ENCODE measurements at regions not wholly inside any gene's neighbourhood (a gene's known extent, or its start where the extent isn't known, plus 50 kb on each side); places are given as distances from the start of the nearest gene placed in this dataset.
"Not testable (repeated sequence)": the region's sequence is repeated elsewhere in the genome, so short reads cannot be mapped to it uniquely, and the experiment has no call there.

DNA sequence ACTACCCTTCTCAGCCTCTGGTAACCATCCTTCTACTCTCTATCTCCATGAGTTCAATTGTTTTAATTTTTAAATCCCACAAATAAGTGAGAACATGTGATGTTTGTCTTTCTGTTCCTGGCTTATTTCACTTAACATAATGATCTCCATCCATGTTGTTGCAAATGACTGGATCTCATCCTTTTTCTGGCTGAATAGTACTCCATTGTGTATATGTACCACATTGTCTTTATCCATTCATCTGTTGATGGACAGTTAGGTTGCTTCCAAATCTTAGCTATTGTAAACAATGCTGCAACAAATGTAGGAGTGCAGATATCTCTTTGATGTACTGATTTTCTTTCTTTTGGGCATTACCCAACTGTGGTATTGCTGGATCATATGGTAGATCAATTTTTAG lies 103.0 kb downstream of the CARTPT start:
- not testable (repeated sequence) for DNase-seq

DNA sequence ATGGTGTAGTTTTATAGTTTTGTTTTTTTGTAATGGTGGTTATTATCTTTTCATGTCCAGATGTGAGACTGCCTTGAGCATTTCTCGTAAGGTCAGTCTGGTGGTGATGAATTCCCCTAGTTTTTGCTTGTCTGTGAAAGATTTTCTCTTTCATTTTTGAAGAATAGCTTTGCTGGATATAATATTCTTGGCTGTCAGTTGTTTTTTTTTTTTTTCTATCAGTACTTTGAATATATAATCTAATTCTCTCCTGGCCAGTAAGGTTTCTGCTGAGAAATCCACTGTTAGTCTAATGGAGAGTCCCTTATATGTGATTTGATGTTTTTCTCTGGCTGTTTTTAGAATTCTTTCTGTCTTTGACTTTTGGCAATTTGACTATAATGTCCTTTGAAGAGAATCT lies 106.9 kb downstream of the CARTPT start:
- no peak for DNase-seq

DNA sequence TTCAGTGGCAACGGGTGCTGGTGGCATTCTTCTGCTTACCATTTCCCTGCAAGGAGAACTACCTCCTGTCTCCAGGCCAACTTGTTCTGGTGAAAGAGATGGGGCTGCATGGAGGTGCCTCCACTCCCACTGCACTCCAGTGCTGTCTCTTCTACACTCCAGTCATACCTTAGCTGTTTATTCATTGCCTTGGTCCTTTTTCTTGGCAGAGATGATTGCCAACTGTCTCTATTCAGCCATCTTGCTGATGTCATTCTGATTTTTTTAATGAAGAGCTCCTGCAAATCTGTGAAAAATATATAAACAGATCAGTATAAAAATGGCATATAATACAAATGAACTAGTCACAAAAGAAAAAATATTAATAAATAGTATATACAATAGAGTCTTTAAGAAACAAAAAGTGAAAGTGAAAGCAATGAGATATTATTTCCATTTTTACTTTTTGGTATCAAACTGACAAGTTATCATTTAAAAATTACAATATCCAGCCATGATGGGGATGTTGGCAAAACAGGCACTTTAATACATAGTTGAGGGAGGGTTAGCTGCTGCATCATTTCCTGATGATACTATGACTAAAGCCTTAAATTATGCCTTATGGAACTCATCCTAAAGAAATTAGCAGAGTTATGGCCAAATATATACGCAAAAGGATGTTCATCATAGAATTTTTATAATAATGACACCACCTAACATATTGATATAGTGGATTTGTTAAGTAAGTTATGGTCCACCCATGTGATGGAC lies 109.4 kb downstream of the CARTPT start:
- no peak for DNase-seq

DNA sequence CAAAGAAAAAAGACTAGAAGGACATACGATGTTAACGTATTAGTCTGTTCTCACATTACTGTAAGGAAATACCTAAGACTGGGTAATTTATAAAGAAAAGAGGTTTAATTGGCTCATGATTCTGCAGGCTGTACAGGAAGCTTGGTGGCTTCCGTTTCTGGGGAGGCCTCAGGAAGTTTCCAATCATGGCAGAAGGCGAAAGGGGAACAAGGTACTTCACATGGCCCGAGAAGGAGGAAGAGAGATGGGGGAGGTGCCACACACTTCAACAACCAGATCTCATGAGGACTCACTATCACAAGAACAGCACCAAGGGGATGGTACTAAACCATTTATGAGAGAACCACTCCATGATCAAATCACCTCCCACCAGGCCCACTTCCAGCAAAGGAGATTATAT lies 110.1 kb downstream of the CARTPT start:
- DNase-seq: no peak

DNA sequence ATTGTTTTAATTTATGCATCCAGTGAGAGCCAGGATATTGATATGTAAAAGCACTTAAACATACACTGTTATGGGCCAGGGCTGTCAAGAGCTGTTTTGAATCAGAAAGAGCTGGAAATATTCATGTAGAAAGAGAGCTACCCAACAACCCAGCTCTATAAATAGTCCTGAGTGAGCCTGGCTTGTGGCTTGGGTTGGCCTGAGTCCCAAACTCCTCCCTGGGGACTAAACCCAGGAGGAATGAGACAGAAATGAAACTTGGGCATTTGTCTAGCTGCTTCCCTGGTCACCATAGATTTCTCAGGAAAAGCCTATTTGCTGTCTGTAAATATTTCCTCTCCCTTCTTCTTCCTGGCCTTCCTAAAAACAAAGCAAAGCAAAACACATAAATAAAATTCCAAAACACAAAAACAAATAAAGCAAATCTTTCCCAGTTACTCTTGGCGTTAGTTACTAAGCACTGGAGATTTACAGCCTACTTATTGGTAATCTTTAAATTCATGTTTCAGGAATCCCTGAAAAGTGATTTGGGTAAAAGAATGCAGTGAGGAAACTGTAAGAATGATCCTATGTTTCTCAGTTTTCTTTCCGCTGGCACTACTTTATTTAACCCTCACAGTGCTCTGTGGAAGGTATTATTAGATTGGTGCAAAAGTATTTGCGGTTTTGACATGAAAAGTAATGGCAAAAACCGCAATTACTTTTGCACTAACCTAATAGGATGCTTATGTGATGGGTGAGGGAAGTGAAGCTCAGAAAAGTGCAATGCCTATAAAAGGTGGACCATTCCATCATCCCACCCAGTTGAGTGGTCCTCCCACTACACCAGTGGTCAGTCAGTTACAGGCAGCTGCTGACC lies 111.8 kb downstream of the CARTPT start:
- peak; percentile 76 for DNase-seq

DNA sequence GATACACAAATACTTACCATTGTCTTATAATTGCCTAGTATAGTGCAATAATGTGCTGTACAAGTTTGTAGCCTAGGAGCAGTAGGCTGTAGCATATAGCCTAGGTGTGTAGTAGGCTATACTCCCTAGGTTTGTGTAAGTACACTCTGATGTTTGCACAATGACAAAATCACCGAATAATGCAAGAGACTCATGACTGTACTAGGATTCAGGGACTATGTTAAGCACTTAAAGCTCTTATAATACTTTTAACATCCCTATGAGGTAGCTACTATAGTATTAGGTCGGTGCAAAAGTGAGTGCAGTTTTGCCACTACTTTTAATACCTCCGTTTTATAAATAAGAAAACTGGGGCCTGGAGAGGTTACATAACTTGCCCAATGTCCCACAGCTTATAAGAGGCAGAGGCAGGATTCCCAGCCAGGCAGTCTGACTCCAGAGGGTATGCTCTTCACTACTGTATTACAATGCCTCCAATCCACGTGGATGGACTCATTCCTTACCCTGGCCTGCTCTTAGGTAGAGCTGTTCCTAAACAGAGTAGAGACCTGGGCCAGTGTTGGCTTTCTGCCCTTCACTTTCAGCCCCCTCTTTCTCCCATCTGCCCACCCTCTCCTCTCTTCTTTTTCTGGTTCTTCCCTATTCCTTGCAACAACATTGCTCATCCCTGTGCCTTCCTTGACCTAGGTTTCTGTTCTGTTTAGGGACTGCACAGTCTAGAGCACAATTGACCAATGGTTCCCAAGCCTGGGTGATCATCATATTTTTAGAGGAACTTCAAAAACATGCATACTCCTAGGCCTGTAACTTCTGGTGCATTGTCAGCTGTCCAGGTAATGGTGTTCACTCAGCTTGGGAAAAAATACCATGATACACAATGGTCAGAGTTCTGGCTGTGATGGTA lies 114.0 kb downstream of the CARTPT start:
- no peak for DNase-seq

GRCh38 chr5:71834601-71835000 lies 115.5 kb downstream of the CARTPT start:
- DNase-seq: no peak

GRCh38 chr5:71836084-71836483 lies 117.0 kb downstream of the CARTPT start:
- no peak for DNase-seq

- DNase-seq: no peak
Observed at GRCh38 chr5:71836559-71837112, 117.6 kb downstream of the CARTPT start.

GRCh38 chr5:71838286-71838685 lies 119.2 kb downstream of the CARTPT start:
- no peak for DNase-seq

GRCh38 chr5:71839096-71839884 lies 120.2 kb downstream of the CARTPT start:
- peak; percentile 71 for DNase-seq

DNA sequence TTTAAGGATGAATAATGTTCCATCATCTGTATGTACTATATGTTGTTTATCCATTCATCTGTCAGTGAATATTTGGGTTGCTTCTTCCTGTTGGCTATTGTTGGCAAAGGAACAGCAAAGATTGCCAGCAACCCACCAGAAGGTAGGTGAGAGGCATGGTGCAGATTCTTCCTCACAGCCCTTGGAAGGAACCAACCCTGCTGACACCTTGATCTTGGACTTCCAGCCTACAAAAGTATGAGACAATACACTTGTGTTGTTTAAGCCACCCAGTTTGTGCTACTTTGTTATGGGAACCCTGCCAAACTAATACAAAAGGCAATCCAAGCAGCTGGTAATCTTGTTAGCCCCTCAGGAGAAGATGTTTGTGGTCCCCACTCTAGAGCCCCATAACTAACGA lies 122.0 kb downstream of the CARTPT start:
- DNase-seq: no peak

DNA sequence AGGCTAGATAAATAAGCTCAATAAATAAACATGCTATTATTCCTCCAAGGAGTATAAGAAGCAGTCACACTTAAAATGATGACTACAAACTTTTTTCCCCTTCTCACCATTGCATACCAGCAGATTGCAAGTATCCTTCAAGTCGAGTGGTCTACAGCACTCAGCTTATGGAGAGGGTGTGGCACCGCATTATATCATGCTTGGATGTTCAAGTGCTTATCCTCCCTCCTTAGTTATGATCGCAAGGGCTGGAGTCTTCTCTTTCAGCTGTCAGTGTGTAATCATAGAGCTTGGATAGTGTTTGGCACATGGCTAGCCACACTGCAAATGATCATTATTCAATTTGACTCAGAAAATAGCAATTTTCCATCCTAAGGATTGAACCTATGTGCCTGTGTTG lies 124.0 kb downstream of the CARTPT start:
- no peak for DNase-seq

GRCh38 chr5:71844862-71845261 lies 125.8 kb downstream of the CARTPT start:
- DNase-seq: no peak

DNA sequence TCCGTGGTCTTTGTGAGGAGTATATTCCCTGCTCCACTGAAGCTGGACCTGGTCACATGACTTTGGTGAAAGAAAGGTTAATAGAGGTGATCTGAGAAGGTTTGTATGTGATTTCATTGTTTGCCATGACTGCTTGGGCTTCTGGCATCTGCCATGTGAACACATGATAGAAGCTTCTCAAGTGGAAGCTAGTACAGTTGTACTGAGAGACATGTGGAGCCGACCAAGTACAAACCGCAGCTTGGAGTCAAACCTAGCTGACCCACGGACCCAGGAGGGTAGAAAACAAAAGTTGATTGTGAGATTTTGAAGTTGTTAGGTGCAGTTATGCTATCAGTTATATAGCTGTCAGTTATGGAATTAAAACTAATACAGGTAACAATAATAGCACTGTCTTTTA lies 140.4 kb downstream of the CARTPT start:
- DNase-seq: no peak

- no peak for DNase-seq
Observed at GRCh38 chr5:71860048-71860447, 141.0 kb downstream of the CARTPT start.

DNA sequence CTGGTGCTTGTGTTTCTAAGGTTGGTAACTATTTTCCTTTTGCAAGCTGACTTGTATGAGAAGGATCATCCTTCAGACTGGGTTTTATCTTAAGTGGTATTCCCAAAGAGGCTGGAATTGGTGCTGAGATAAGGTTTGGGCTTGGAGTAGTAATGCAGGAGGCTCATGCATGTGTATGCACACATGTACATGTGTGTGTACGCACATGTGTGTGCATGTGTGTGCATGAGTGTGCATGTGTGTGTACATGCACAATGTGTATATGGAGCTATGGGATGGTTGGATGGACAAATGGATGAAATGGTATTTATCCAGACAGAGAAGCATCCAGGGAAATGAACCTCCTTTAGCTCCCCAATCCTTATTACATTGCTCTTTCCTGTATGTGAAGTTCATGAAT lies 142.6 kb downstream of the CARTPT start:
- DNase-seq: no peak

DNA sequence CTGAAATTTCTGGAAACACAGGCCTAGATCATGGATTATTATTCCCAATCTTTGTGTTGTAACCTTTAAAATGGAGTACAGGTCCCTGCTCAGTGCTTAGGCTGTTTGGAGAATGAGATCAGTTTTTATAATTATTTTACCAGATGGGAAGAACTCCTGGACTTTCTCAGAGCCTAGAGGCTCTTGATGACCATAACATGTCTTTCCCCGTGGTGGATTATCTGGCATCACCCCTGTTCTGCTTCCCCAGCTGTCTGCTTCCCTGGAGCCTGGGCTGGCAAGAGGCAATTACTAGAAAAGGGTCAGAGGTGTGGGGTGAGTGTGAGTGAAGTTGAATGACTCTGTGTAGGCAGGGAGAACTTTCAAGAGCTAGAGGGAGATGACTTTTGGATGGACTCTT lies 143.0 kb downstream of the CARTPT start:
- no peak for DNase-seq

GRCh38 chr5:71862507-71863060 lies 143.5 kb downstream of the CARTPT start:
- DNase-seq: no peak

- no peak for DNase-seq
Observed at GRCh38 chr5:71864730-71865601, 145.9 kb downstream of the CARTPT start.
